GM18907 (cell line): ENCODE measurements at regions not wholly inside any gene's neighbourhood (a gene's known extent, or its start where the extent isn't known, plus 50 kb on each side); places are given as distances from the start of the nearest gene placed in this dataset.
"Not testable (repeated sequence)": the region's sequence is repeated elsewhere in the genome, so short reads cannot be mapped to it uniquely, and the experiment has no call there.

Source experiments
- ATAC-seq: cut with Tn5 transposase; IDR thresholded peaks from one replicate; pipeline ENCODE4 v1.9.1; 2021; ENCODE audit warnings: mild to moderate bottlenecking, moderate library complexity; ENCODE audit not compliant: unreplicated experiment

DNA sequence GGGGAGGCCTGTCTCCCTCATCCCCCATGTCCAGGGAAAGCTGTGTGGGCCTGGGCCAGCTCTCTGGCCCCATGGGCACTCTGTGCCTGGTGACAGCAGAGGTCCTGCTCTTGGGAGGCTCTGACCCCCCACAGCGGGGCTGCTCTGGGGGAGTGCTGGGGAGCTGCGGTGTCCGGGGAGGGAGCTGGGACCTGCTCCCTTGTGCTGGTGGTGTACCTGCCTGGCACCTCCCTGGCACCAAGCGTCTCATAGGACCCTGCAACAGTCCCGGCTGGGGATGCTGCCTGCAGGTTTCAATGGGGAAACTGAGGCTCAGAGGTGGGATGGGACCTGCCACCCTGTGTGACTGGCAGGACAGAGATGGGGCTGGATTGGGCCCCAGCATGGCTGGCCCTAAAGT is 111.3 kb downstream of the KIF26A start:
- no peak for ATAC-seq

DNA sequence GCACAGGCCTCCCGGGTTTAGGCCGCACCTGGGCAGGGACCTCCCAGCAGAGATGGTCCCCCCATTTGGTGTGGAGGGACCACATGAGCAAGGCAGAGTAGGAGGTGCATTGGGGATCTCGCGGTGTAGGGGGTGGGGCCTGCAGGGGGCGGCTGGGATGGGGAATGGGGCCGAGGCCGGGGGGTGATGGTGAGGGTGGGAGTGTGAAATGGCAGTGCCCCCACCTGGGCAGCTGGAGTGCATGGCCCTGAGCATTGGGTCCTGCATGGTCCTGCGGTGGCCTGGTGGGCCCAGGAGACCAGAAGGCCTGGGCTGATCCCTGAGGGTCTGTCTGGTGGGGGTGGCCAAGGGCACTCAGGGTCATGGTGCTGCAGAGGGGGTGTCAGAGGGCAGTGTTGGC is 111.8 kb downstream of the KIF26A start:
- no peak for ATAC-seq

DNA sequence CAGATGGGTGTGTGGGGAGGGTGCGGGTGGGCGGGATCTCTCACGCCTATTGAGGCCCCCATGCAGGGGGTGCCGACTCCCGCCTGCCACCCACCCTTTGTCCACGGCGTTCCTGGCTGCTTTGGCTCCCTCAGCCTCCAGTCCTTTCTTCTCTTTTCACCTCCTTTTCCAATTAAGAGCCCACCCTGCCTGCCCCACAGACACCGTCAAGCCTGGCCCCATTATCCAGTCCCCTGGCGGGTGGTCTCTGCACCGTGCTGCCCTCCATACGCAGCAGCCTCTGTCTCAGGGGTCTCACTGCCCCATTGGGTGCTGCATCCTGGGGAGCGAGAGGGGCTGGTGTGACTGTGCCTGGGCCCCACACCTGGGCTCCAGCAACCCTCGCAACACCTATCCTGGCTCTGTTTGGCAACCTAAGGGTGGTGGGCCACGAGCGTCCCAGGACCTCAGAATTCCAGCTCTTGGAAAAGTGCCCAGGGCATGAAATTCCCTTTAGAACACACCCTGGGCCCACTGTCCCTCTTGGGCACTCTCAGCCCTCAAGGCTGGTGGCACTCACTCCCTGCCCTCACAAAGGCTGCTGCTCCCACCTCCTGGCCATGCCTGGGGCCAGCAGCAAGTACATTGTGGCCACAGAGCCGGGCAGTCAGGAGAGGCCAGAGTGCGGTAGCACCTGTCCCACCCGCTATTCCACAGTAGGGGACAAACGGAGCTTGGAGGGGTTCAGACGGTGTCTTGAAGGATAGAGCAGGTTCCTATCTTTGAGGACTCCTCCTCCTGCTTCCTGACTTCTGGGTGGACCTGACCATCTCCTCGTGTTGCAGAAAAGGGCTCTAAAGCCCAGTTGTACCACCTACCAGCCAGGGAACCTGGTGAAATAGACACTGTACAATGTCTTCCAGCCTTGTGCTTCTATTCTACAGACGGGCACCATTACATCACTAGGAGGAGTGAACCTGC is 114.1 kb downstream of the KIF26A start:
- no peak for ATAC-seq

DNA sequence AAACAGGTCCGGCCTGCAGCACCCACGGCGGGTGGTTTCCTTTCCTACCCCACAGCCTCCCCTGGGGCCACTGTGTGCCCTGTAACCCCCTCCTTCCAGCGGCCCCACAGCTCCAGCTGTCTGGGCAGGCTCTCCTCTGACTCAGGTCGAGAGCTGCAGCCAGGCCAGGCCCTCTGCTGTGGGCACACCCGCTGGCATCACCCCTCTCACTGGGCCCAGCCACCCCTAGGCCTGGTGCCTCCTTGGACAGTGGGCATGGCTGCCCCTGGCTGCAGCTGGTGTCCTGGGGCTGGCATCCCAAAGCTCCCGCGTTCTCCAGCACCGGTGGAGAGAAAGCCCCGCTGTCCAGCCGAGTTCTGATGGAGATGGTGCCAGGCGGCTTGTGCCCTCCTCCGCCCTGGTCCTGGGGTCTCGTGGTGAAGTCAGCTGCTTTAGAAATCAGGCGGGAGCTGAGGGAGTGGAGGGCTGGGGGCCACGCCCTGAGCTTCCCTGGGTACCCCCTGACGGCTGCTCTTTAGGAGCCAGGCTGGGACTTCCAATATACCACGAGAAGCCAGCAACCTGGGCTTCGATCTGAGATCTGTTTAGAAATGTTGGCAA is 114.9 kb downstream of the KIF26A start:
- ATAC-seq, result no peak

DNA sequence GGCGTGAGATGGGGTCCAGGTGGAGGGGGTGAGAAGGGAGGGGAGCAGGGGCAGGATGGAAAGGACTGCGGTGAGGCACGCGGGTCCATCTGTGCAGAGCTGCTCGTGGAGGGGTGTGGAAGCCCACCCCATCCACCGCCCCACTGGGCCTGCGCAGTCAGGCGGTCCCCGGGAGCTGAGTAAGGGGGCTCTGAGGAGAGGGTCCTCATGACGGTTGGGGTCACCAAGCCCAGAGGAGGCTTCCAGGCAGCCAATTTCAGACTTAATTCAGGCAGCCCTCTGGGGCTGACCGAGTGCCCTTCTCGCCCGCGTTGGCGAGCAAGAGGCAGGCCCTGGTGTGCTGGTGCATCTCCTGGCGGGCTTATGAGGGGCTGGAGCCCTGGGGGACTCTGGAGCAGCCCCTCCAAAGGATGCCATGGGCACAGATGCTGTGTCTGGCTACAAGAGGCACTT is 115.5 kb downstream of the KIF26A start:
- no peak for ATAC-seq

DNA sequence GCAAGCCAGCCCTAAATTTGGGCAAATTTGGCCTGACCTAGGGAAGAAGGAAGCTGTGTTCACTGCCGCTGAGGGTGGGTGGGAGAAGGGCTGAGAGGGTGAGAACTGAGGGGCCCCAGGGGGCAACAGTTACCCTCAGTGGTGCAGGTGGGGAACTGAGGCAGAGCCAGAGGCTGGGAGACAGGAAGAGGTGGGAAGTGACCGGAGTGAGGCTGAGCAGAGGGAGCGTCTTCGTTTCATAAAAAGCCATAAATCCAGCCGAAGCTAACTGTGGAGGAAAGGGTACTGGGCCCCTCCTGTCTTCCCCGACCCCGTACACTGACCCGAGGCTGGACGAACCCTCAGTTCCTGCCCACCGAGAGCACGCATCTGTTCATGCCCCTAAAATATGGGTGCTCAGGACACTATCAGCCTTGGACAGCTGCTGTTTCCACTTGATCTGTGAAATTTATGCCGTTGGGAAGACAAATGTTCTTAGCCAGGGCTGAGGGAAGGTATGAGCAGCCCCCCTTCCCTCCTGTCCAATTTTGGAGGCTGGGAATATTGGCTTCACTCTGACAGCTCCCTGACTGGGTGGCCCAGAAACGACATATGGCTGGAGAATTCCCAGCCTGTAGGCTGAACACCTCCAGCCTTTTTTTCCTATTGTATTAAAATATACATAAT is 116.5 kb downstream of the KIF26A start:
- no peak for ATAC-seq

DNA sequence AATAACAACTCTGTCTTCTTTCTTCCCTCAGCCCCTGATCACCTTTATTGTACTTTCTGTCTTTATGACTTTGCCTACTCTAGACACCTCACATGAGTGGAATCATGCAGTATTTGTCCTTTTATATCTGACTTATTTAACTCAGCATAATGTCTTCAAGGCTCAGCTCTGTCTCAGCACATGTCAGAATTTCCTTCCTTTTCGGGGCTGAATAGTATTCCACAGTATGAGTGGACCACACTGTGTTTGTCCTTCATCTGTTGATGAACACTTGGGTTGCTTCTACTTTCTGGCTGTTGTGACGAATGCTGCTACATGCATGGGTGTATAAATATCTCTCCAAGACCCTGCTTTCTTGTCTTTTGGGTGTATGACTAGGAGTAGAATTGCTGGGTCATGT is 117.6 kb downstream of the KIF26A start:
- ATAC-seq, result no peak

DNA sequence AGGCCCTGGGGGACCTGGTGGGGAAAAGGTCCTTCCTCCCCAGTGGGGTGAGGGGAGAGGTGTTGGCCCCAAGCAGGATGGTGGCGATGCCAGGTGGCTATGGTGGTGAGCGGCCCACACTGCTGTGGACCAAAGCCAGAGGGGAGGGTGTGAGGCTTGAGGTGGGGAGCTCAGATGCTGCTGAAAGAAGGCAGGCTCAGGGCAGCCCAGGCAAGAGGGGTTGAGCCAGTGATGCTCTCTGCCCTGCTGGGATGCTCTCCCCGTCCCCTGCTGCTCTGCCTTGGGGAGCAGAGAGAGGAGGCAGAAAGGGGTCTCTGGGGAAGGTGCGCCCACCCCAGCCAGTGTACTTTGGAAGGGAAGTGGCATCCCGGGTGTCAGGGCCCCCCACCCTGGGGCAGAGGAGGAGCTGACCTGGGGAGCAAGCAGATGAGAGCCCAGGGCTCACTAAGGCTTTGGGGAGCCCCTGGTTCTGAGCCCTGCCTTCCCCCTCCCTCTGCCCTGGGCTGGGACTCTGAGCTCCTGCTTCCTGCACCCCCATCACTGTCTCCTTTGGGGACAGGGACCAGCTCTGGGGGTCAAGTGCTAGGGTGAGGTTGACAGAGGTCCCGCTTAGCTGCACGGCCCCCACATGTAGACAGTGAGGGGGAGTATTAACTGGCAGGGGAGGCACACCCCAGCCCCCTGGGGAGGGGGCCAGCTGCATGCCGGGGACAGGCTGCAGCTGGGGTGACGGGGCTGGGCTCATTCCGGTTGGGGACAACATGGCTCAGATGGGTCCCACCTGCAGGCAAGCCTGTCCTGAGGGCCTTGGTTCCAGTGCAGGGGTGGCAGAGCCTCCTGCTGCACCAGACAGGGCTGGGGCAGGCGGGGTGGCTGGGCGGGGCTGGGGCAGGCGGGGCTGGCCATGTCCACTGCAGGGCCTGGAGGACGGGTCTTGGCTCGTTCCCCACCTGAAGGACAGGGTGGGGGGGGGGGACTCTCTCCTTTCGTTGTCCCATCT is 124.4 kb downstream of the KIF26A start:
- no peak for ATAC-seq

DNA sequence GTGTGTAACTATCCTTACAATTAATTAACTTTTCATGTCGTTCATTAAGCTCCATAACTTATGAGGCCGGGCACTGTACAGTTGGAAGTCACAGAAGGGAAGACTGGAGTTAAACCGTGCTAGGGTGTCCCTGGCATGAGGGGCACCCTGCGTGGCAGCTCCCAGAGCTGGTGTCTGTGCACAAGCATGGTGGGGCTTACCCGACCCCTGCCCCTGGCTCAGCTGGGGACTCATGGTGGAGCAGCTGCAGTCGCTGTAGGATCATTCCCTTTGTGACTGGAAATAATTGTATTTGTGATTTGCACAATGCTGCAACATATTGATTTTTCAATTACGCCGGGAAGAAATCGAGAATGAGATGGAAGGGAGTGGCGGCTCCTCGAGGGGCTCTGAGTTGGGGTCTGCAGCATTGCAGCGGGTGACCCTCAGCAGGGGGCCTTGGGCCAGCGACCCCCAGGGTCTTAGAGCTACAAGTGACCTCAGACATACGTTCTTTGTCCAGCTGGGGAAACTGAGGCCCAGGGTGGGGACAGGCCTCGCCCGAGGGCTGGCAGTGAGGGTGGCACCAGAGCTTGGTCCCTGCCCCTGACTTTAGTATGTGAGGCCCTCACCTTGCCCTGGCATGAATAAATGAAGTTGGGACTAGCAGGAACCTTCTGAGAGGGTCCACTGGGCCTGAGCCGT is 125.4 kb downstream of the KIF26A start:
- no peak for ATAC-seq

DNA sequence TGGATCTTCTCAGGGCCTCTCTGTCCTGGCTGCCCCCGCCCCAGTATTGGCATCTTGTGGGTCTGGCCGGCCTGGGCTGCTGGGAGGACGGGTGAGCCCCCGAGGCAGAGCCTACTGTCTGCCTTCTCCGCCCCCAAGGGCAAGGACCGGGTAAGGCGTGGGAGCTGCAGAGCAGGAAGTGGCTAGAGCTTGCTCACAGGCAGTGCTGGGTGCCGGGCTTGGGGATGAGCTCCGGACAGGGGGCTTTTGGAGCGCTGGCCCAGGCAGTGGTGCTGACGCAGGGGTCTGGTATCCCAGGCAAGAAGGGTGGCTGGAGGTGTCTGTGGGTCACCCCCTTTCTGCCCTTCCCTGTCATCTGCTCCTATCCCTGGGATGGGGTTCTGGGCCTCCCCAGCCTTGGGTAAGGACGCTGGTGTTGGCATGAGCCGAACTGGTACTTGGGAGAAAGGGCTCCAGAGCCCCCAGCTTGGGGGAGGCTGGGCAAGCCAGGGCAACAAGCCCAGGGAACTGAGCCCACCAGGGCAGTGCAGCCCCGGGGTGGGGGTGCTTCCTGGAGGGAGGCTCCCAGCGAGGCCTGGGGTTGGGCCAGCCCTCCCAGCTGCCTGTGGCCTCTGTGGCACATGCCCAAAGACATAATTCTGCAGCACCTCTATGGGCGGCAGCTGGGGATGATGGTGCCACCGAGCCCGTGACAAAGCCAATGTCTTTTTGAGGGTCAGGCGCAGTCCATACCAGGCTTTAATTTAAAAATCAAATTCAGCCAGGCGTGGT is 126.3 kb downstream of the KIF26A start:
- ATAC-seq, result no peak

DNA sequence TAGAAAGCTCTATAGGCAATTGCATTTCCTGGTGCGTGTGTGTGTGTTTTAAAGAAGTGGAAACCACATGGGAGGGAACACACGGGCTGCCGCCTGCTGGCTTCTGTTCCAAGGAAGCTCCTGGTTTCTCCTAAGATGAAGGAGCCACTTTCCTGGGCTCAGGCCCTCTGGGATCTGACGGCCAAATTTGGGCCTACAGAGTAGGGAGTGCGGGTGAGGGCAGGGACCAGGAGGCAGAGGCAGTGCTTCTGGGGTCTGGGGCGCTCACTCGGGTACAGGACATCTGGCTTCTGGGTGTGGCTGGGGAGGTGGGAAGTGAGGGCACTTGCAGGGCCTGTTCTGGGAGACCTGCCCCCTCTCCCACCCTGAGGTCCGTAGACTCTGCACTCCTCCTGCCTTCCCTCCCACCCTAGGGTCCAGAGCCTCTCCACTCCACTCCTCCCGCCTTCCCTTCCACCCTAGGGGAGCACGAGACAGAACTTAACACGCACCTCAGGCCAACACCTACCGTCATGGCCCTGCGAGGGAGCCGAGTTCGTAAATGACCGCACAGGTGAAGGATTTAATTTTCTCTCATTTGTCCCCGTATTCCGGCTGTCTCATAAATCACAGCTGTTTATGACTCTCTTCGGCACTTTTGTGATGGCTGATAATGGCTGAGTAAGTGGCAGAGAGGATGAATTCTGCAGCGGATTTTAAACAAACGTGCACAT is 127.7 kb downstream of the KIF26A start:
- ATAC-seq, result no peak

DNA sequence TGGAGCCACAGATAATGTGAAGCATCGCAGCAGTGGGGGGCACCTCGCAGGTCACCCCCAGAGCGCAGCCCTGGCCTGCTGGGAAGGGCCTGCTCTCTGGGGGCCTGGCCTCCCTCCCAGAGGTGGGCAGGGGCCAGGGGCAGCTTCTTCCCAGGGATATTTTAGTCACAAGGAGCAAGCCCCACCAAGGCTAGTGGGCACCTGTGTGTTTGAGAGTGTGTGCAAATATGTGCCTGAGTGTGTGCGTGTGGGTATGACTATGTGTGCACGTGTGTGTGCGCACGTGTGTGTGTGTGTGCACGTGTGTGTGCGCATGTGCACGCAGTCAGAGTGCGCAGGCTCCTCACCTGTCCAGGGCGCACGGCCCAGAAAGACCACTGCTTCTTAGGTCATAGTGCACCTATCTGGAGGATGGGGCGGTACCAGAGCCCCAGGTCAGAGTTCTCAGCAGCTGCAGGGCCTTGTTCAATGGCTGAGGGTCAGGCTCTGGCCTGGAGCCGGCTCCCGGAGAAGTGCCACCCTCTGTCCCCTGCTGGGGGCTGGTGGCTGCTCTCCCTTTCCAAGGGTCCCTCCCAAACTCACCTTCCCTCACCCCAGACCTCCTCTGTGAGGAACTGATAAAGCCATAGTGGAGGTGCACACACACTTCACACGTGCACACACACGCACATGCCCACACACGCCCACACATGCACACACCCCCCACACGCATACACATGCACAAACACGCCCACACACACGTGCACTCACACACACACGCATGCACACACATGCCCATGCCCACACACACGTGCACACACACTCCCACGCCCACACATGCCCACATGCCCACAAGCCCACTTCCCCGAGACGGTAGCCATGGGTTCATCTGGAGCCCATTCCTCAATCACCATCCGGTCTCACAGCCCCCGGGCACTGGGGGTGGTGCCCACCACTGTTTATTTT is 128.5 kb downstream of the KIF26A start:
- no peak for ATAC-seq

DNA sequence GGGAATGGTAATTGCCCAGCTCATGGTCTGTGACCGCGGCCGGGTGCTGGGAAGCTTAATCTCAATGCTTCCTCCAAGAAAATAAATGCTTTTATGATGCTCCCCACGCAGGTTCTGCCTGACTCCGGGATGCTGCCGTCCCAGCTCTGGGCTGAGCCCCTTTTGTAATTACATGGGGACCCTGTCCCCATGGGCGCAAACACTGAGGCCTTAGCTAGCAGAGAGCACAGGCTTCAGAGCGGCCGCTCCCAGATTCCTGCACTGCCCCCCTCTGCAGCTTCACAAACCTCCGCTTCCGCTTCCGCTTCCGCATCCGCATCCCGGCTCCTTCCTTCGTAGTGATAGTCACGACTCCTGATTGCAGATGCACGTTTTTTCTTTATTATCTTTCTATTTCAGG is 129.5 kb downstream of the KIF26A start:
- ATAC-seq, result no peak

DNA sequence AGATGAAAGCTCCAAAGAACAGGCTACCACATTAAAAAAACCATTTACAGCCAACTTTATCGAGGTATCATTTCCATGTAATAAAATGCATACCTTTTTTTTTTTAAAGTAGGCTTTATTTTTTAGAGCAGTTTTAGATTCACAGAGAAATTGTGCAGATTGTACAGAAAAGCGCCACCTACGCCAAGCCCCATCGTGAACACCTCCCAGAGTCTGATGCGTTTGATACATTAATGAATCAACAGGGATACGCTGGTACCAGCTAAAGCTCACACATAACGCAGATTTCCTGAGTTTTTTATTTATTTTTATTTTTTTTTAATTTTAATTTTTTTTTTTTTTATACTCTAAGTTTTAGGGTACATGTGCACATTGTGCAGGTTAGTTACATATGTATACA is 129.9 kb downstream of the KIF26A start:
- ATAC-seq, result no peak

DNA sequence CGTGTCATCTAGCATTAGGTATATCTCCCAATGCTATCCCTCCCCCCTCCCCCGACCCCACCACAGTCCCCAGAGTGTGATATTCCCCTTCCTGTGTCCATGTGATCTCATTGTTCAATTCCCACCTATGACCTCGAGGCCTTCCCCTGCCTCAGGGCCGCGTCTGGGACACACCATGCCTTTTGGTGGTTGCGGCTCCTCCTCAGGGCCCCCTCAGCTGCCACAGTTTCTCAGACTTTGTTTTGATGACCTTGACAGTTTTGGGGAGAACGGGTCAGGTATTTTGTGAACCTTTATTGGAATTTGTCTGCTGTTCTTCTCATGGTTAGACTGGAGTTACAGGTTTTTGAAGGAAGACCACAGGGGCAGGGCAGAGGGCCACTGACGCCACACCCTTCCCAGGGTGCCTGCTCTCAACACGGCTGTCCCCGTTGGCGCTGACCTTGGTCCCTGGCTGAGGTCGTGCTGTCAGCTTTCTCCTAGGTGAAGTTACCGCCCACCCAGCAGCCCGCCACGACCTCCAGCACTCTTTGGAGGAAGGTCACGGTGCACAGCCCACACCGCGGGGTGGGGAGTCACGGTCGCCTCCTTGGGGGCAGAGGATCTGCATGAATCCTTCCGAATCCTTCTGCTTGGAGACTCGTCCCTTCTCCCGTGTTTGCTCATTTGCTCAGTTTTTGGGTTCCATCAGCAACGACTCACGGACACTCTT is 130.5 kb downstream of the KIF26A start:
- no peak for ATAC-seq

DNA sequence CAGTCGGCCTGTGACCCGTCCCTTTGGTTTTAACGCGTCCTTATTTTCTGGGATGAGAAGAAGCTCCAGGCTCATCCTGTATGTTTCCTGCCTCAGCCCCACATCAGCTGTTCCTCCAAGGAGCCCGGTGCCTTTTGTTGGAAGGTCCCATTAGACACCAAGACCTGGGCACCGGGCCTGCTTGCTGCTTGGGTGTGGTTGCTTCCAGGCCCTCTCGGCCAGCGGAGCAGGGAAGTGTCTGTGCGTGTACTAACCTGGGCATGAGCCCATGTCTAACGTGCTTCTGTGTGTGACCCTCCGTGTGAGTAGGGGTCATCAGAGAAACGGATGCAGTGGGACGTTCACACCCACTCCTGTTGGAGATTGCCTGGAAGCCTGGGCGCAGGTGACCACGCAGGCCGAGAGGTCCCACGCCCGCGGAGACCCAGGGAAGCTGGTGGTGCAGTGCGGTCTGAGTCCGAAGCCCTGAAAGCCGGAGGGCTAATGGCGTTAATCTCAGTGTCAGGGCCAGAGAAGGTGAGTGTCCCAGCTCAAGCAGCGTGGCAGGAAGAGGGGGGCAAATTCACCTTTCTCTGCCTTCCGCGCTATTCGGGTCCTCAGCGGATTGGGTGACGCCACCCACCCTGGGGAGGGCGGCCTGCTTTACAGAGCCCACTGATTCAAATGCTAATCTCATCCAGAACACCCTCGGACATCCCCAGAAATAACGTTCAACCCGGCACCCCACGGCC is 131.3 kb downstream of the KIF26A start:
- not testable (repeated sequence) for ATAC-seq
